ENCODE measurements at regions not wholly inside any gene's neighbourhood (a gene's known extent, or its start where the extent isn't known, plus 50 kb on each side); places are given as distances from the start of the nearest gene placed in this dataset.

DNA sequence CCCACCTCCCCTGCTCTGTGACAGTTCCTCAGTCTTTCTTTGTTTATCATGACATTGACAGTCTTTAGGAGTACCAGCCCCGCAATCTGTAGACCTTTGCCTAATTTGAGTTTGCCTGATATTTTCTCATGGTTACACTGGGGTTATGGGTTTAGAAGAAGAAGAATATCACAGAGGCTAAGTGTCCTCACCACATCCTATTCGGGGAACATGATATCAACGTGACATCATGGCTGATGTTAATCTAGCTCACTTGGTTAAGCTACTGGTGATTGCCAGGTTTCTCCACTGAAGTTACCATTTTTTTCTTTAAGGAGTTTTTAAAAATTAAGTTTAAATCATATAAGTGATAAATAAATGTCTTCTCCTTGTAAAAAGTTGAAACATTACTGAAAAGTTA, 127.5 kb downstream of the CEP57L1 start:
- TF ChIP-seq, protein P1, sequence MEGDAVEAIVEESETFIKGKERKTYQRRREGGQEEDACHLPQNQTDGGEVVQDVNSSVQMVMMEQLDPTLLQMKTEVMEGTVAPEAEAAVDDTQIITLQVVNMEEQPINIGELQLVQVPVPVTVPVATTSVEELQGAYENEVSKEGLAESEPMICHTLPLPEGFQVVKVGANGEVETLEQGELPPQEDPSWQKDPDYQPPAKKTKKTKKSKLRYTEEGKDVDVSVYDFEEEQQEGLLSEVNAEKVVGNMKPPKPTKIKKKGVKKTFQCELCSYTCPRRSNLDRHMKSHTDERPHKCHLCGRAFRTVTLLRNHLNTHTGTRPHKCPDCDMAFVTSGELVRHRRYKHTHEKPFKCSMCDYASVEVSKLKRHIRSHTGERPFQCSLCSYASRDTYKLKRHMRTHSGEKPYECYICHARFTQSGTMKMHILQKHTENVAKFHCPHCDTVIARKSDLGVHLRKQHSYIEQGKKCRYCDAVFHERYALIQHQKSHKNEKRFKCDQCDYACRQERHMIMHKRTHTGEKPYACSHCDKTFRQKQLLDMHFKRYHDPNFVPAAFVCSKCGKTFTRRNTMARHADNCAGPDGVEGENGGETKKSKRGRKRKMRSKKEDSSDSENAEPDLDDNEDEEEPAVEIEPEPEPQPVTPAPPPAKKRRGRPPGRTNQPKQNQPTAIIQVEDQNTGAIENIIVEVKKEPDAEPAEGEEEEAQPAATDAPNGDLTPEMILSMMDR (IDR thresholded peaks at IDR 0.05; ENCODE audit: low read length, missing control alignments): no peak
- DNase-seq (ENCODE audit: low read depth): no peak
- no peak overlapping the region for H3K4me3 ChIP-seq (replicated peaks; ENCODE audit: low read depth, low read length)

DNA sequence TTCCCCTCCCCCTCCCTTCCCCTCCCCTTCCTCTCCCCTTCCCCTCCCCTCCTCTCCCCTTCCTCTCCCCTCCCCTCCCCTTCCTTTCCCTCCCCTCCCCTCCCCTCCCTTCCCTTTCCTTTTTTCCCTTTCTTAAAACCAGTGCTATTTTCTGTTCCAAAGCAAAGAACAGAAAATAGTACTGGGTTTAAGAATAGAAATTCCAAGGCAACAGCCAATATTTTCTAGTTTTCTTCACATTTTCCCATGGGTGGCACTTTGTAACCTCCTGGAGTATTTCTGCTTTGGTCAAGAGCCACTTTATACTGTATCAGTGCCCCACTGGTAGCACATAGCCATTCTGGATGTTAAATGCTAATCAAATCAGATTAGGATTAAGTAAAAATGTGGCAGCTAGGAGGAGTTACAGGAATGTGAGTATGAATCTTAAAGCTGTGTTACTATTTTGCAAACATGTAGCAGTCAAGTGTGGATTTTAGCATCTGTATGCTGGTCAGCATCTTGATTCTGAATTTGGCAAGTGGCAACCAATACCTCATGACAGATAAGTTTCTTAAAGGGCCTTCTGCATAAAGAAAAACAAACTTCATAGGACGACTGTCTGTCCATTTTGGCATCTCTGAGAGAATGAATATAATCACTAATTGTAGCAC, 126.4 kb downstream of the CEP57L1 start:
- TF ChIP-seq, protein P1 (IDR thresholded peaks at IDR 0.05; ENCODE audit: low read length, missing control alignments): no peak
- no peak overlapping the region for H3K4me3 ChIP-seq (replicated peaks; ENCODE audit: low read depth, low read length)
- no peak for DNase-seq (ENCODE audit: low read depth)
